GM19438 (cell line): ENCODE measurements at regions not wholly inside any gene's neighbourhood (a gene's known extent, or its start where the extent isn't known, plus 50 kb on each side); places are given as distances from the start of the nearest gene placed in this dataset.
"Not testable (repeated sequence)": the region's sequence is repeated elsewhere in the genome, so short reads cannot be mapped to it uniquely, and the experiment has no call there.

ENCODE experiments used
- ATAC-seq: cut with Tn5 transposase; IDR thresholded peaks from one replicate; pipeline ENCODE4 v1.9.1; 2021; ENCODE audit warnings: low read depth; ENCODE audit not compliant: unreplicated experiment

DNA sequence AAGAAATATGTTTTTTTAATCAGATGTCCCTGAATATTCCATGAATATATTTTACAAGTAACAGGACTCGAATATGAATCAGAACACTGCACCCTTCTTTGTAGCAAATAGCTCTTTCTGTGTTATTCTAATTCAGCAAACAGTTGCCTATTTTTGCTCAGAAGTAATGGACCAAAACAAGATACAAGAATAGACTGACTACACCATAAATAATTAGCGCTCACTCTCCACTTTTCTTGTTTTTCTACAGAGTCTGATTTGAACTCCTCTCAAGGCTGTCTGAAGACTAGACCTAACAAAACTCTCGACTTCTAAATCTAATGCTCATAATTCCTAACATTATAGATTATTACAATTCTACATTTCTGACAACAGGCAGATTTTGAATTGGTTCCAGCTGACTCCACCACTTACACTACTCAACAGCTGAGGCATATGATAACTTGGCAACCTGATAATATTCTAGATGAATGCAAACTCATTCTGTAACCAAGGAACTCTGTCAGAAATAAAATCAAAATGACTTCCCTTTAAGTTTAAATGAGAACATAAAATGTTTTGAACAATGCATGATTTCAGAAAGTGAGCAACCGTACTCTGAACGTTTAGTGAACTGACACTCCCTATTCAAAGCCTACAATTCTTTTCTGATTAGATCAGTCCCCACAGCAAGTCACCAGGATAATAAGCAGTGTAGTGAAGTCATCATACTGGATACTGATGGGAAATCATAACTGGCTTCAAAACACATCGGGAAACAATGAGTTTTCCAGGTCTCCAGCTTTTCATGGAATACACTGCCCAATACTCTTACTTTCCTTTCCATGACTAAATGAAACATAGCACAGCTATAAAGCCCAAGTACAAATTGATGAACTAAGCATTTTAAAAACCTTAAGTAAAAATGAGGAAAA, 114.2 kb upstream of the BEND6 start:
- no peak for ATAC-seq

DNA sequence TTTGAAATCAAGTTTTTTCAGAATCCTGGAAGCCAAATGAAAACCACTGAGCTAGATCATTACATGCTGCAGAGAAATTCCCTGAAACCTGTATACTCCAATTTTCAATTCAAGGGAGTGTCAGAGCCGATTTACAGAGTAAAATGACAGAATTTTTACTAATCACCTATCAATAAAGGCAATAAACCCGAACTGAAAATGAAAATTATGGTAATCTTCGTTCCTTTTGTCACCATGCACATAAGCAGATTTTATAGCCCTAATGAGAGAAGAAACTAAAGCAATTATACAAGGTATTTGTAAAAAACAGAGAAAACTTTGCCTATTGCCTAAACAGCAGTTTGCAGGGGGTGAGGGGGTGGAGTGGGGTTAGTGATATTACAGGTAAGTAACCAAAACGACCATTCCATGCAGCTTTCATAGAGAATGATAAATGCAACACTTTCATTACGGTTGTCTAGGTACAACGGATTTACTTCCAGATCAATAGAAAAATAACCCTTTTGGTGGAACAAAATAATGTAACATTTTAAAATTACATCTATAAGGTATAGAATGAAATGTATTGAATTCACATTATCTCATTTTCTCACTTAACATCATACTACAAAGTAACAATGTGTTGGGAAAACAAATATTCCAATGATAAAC, 115.2 kb upstream of the BEND6 start:
- no peak for ATAC-seq

DNA sequence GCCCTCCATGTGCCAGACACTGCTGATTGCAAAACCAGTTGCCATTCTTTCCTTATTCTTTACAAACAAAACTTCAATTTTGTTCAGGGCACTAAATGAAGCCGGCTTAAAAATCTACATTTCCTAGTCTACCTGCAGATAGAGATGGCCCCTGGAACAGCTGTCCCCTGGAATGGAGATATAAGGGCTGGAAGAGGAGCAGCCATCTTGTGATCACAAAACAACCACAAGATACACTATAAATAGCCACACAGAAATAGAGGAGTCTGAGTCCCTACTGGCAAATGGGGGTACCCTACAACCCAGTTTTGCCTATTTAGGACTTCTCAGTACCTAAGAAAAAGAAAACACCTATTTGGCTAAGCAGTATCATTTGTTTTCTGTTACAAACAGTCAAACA, 115.9 kb upstream of the BEND6 start:
- no peak for ATAC-seq

DNA sequence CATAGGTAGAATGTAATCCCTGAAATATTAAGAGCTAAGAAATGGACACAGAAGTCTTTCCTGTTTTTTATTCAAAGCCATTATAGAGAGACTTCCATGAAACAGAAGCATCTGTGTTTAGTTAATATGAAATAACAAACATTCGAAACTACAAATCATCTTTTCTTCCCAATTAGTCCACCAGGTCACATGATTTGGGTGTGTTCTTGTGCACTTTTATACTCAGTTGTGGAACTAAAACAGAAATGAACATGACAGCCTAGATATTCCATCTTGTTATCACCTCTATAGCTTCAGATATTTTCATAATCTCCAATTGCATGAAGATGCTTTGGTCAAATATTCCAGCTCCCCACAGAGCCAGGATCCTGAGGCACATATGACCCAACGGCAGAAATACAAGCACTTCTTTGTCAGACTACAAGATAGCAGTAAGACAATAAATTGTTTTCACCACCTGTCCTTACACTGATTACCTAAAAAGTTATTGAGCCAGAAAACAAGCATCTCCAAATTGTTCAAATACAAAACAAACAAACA, 116.8 kb upstream of the BEND6 start:
- no peak for ATAC-seq

- no peak for ATAC-seq
Observed at GRCh38 chr6:56837322-56837894, 117.5 kb upstream of the BEND6 start.

GRCh38 chr6:56835612-56836011, 119.3 kb upstream of the BEND6 start:
- ATAC-seq: no peak

GRCh38 chr6:56833873-56834272, 121.0 kb upstream of the BEND6 start:
- no peak for ATAC-seq

GRCh38 chr6:56833127-56833791, 121.6 kb upstream of the BEND6 start:
- no peak for ATAC-seq

DNA sequence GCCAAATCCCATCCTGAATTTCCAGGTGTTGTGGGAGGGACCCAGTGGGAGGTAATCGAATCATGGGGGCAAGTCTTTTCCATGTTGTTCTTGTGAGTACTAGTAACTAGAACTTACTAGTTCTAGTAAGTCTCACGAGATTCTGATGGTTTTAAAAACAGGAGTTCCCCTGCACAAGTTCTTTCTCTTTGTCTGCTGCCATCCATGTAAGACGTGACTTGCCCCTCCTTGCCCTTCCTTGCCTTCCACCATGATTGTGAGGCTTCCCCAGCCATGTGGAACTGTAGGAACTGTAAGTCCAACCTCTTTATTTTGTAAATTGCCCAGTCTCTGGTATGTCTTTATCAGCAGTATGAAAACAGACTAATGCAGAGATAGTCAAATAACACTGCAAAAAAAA, 122.7 kb upstream of the BEND6 start:
- no peak for ATAC-seq

DNA sequence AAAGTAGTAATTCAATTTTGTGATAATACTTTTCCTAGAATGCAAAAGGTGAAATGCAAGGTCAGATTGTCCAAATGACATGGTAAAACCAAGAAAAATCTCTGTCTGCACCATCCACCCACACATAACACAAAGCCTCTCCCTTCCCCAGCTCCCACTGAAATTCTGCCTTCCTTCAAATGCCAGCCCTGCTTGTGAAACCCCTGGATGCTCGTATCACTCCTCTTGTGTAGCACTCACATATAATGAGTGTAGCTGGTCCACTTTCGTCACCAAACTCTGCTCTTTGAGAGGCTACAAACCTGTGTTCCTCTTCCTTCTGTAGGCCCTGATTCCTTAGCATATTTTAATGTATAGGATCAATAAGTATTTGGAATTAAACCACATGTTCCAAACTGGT, 123.6 kb upstream of the BEND6 start:
- ATAC-seq: no peak

DNA sequence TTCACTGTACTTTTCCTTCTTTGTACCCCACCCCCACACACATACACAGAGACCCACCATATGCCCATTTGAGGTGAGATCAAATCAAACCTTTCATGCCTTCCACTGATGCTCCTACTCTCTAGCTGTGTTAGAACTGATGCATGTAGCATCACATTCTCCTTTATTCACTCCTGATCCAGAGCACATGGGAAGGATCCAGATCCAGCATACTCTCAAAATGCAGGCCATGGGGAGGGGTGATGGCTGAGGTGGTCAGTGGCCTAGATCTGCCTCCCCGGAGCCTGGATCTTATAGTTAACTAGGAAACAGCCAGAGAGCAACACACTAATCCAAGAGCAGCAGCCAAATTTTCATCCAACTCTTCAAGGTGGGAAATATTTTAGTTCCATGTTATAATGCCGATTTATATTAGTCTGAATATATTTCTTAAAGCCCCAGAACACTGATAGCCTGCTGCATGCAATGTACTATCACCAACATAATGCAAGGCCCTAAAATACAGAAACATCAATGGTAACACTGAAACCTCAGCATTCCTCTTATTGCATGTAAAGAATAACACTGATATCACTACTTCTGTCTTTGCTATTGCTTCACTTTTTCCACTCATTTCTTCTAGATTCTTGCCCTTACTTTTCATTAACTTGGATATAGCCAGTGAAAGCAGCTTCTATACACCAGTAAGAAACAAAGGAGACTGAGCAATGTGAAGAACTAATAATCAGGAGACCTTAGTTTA, 126.8 kb upstream of the BEND6 start:
- no peak for ATAC-seq

GRCh38 chr6:56824431-56824830, 130.5 kb upstream of the BEND6 start:
- ATAC-seq: not testable (repeated sequence)

GRCh38 chr6:56821005-56821432, 133.9 kb upstream of the BEND6 start:
- no peak for ATAC-seq

DNA sequence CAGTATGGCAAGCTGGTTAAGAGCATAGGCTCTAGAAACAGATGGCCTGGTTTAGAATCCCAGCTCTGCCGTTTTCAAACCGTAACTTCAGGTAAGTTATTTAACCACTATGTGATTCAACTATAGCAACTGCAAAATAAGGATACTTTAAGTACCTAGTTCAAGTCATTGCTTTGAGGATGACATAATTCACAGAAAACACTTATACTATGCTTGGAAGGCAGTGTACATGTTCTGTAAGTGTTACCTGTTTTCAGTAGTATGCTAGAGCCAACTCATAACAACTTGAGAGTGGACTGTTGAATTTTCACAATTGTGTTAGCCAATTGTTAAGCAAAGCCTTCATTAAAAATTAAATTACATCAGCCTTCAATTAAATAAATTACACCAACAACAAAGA, 134.8 kb upstream of the BEND6 start:
- no peak for ATAC-seq

GRCh38 chr6:56819604-56820003, 135.3 kb upstream of the BEND6 start:
- ATAC-seq: no peak

DNA sequence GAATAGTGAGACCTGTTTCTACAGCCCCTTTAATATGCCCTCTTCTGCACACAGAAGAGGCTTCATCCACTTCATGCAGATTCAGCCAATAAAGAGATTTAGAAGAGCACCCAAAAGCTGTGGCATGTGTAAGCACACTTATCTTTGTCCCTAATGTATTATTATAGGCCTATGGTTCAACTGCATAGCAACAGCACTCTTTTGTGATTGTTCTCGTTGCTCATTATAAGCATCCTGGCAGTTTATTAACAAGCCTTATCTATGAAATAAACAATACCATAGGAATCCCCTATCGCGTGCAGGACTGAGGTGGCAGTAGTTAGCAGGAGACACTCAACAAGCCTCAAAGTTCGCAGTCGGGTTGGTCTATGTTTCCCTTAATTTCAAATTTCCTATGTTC, 138.5 kb upstream of the BEND6 start:
- no peak for ATAC-seq

- ATAC-seq: no peak
Observed at GRCh38 chr6:56815436-56815835, 139.5 kb upstream of the BEND6 start.

- no peak for ATAC-seq
Observed at GRCh38 chr6:56814802-56815201, 140.1 kb upstream of the BEND6 start.

DNA sequence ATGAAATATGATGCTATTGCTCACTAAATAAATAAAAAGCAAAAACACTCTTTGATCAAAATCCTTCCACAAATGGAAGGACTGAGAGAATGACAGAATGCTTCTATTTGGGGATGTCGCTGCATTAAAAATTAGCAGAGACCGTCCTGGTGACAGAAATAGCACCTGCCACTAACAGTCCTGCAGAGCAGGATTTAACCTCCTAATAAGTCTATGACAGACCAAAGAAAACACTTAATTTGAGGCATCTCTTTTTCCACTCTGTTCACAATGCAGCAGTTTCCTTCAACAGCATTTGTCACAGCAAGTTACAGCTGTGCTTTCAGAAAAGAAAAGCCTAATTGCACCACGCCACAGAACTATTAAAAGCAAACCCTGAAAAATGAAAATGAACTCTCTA, 140.6 kb upstream of the BEND6 start:
- no peak for ATAC-seq

DNA sequence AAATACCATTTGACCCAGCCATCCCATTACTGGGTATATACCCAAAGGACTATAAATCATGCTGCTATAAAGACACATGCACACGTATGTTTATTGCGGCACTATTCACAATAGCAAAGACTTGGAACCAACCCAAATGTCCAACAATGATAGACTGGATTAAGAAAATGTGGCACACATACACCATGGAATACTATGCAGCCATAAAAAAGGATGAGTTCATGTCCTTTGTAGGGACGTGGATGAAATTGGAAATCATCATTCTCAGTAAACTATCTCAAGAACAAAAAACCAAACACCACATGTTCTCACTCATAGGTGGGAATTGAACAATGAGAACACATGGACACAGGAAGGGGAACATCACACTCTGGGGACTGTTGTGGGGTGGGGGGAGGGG, 142.1 kb upstream of the BEND6 start:
- ATAC-seq: not testable (repeated sequence)
